ENCODE measurements at regions not wholly inside any gene's neighbourhood (a gene's known extent, or its start where the extent isn't known, plus 50 kb on each side); places are given as distances from the start of the nearest gene placed in this dataset.
A peak's percentile ranks its signal among the peaks of the same experiment; 100 is the strongest.

- TF ChIP-seq TFCP2L1 (CRISPR knock-in tag; IDR thresholded peaks at IDR 0.05) (no peak), HOXB13 (CRISPR knock-in tag; IDR thresholded peaks at IDR 0.05; ENCODE audit: low read depth) (no peak), HOXA7 (CRISPR knock-in tag; IDR thresholded peaks at IDR 0.05) (no peak), RNF2 (IDR thresholded peaks at IDR 0.05; ENCODE audit: borderline replicate concordance, low read depth) (no peak), NR3C1 (IDR thresholded peaks at IDR 0.05) (no peak), EHF (CRISPR knock-in tag; IDR thresholded peaks at IDR 0.05) (no peak), KDM1A (IDR thresholded peaks at IDR 0.05; ENCODE audit: low read depth) (no peak)
Measured at GRCh38 chr2:41886757-41887156, 161.1 kb upstream of the PKDCC start (continued).

- H3K4me2 ChIP-seq = no peak overlapping the region
- H3K4me3 ChIP-seq = no peak overlapping the region
- H3K27ac ChIP-seq = no peak overlapping the region
- no peak for DNase-seq (ENCODE audit: low read depth in 1 of 2, low spot score in 1 of 2)
- FAIRE-seq = no peak
- TF ChIP-seq CBX8 (IDR thresholded peaks at IDR 0.05) (no peak), CHD2 (IDR thresholded peaks at IDR 0.05; ENCODE audit: low read length, partially characterized antibody) (no peak), ZNF302 (CRISPR knock-in tag; IDR thresholded peaks at IDR 0.05) (no peak), KDM5A (IDR thresholded peaks at IDR 0.05) (no peak), ZSCAN20 (CRISPR knock-in tag; IDR thresholded peaks at IDR 0.05) (no peak), POLR2AphosphoS2 (conservative IDR thresholded peaks at IDR 0.05; ENCODE audit: low read length) (no peak), CEBPB (IDR thresholded peaks at IDR 0.05) (0 out of 4 replicates have a peak, but pooled peaks of 1 of the 2 experiments have one; percentile 26)
- ChIA-PET POLR2A (no interaction called here), CTCF (interaction anchor here (1.3 to 6.0 kb wide), 2 partner anchors 19 to 196 kb away, joined by 4 to 34 read pairs; no protein-coding TSS in a partner anchor)
- no peaks in the 10 kb centered on the region for H3K9me3 ChIP-seq
- peaks cover 12% of the 10 kb centered on the region; the same call in 1 of the 3 replicates for H3K4me1 ChIP-seq
- ATAC-seq = no peak
- WGBS (ENCODE audit: missing lambda C conversion rate) = 76% methylated on average over 3 of the region's 3 CpGs
Measured at GRCh38 chr2:41890341-41890740, 157.5 kb upstream of the PKDCC start.

- ChIA-PET CTCF (interaction anchor here (0.9 to 2.0 kb wide), 4 partner anchors 9 to 194 kb away, joined by 3 to 7 read pairs (median 4); no protein-coding TSS in a partner anchor), POLR2A (no interaction called here)
- WGBS (ENCODE audit: missing lambda C conversion rate) = 73% methylated on average over 4 of the region's 4 CpGs
- no peak overlapping the region for H3K4me3 ChIP-seq
- DNase-seq (ENCODE audit: low read depth in 1 of 2, low spot score in 1 of 2) (no peak), ATAC-seq (no peak), FAIRE-seq (no peak)
- H3K4me2 ChIP-seq = no peak overlapping the region
- H3K4me1 ChIP-seq = peaks cover 10% of the 10 kb centered on the region; the same call in 1 of the 3 replicates
- no peak overlapping the region for H3K27ac ChIP-seq
- TF ChIP-seq MAZ (IDR thresholded peaks at IDR 0.05; ENCODE audit: borderline replicate concordance, low read depth, low read length) (no peak), TP53 (CRISPR knock-in tag; IDR thresholded peaks at IDR 0.05) (no peak), SMC3 (IDR thresholded peaks at IDR 0.05) (no peak), POLR2A (IDR thresholded peaks at IDR 0.05; ENCODE audit: low read length) (no peak), RCOR1 (IDR thresholded peaks at IDR 0.05; ENCODE audit: low read depth, low read length) (no peak), FOSL2 (IDR thresholded peaks at IDR 0.05) (no peak), FOSL2 (CRISPR knock-in tag; IDR thresholded peaks at IDR 0.05) (no peak), MAFK (IDR thresholded peaks at IDR 0.05; ENCODE audit: partially characterized antibody) (no peak), ZNF302 (CRISPR knock-in tag; IDR thresholded peaks at IDR 0.05) (no peak), GATA3 (IDR thresholded peaks at IDR 0.05; ENCODE audit: borderline replicate concordance) (no peak), REST (IDR thresholded peaks at IDR 0.05) (no peak)
- no peaks in the 10 kb centered on the region for H3K9me3 ChIP-seq
Measured at GRCh38 chr2:41892476-41892875, 155.3 kb upstream of the PKDCC start.

Measured in A549 (cell line).